GM18907 (cell line): ENCODE measurements at regions not wholly inside any gene's neighbourhood (a gene's known extent, or its start where the extent isn't known, plus 50 kb on each side); places are given as distances from the start of the nearest gene placed in this dataset.
"Not testable (repeated sequence)": the region's sequence is repeated elsewhere in the genome, so short reads cannot be mapped to it uniquely, and the experiment has no call there.

Experiments
- ATAC-seq: cut with Tn5 transposase; IDR thresholded peaks from one replicate; pipeline ENCODE4 v1.9.1; 2021; ENCODE audit warnings: mild to moderate bottlenecking, moderate library complexity; ENCODE audit not compliant: unreplicated experiment

DNA sequence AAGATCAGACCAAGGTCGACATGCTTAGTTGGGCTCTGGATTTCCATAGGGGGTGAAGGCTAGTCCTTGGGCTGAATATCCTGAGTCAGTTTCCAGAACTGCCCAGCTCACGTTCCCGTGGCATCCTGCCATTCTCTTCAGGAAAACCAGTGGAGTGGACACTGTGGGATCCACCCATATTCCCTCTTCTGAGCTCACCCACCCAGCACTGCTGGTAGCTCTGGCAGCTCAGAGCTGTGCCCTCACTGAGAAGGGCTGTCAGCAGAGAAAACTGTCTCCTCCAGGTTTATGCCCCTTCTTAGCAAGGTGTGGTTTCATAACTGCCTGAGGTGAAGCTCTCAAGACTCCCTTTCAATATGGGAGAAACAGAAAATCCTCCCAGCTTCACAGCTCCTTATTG is 111.7 kb downstream of the GGTLC2 start:
- no peak for ATAC-seq

DNA sequence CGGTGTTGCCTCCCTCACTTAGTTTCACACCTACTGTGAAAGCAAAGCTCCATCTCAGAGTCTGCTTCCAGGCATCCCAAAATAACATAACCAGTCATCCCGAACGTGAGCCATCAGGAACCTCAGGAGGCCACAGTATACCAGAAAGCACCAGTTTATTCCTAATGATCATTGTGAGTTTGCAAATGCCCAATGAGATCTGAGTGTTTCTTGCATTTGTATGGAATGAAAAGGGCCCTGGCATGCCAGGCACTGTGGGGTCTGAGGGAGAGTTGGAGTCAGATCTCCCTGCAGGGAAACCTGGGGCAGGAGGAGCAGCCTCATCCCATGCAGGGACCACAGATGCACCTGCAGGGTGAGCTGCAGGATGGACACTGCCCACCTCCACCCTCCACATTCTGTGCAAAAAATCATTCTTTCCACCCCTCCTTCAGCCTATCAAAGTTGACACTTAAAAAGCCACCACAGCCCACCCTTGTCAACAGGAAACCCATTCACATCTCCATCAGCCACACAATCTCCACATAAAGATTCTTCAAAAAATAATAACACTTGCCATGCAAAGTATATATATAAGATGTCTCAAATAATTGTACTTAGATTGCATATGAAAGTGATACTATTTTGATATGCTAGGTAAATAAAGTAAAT is 112.3 kb downstream of the GGTLC2 start:
- ATAC-seq = not testable (repeated sequence)

DNA sequence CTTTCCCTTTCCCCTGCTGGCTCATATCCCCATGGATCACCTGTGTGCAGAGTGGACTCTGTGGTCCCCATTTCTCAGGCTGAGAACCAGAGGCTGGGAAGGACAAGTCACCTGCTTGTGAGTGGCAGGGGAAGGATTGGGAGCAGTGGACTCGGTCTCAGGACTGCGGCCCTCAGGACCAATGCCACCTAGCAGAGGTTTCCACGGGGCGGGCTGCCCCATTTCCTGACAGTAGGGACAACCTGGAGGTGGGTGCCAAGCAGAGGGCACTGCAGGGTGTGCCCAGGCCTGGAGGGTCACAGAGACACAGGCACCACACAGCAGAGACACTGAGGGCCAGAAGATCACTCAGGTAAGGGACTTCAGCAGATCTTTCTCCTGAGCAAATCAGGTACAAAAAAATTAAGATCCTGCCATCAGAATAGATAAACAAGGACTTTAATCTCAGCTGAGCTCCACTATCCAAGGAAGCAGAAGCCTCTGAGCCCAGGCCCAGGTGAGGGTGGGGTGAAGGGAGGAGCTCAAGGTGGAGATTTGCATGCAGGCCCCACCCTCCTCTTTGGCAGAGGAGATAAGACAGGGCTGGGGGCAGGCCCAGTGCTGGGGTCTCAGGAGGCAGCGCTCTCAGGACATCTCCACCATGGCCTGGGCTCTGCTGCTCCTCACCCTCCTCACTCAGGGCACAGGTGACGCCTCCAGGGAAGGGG is 113.8 kb downstream of the GGTLC2 start:
- ATAC-seq = not testable (repeated sequence)

GRCh38 chr22:22759371-22759770 is 115.0 kb downstream of the GGTLC2 start:
- ATAC-seq = no peak

- ATAC-seq = no peak
Measured at GRCh38 chr22:22759889-22760546, 115.6 kb downstream of the GGTLC2 start.

GRCh38 chr22:22761606-22761962 is 117.2 kb downstream of the GGTLC2 start:
- no peak for ATAC-seq

GRCh38 chr22:22761963-22762772 is 117.8 kb downstream of the GGTLC2 start:
- ATAC-seq = no peak

GRCh38 chr22:22763512-22763911 is 119.1 kb downstream of the GGTLC2 start:
- ATAC-seq = no peak

DNA sequence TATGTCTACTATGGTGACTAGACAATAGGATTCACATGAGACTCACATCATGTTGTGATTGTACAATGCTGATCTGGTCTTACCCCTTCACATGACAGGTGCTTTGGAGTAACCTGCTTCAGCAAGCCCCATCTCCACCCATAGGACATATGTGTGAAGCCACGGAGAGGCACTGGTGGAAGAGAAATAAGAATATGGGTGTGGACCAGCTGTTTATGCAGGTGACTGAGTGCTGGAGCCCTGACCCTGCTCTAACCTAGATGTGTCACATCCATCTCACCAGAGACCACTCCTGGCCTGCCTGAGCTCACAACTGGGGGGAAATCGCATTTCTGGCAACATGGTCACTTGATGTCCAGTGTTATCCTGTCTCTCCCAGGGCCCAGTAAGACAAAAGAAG is 119.7 kb downstream of the GGTLC2 start:
- no peak for ATAC-seq

- no peak for ATAC-seq
Measured at GRCh38 chr22:22767876-22768602, 119.6 kb upstream of the IGLL5 start.

DNA sequence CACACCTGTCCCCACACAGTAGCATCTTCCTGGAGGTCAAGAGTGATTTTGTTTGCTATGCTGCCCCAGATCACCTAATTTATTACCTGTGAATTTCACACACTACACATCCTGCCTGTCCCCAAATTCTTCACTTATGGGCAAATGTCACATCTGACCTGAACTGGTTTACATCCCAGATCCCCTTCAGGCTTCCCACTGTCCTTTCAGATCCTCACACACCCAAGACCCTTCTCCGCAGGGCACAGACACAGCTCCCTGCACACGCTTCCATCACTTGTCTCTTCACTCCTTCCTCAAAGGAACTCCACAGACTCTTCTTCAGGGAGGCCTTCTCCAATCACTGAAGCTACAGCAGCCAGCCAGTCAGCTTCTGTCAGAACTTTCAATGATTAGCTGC is 118.7 kb upstream of the IGLL5 start:
- no peak for ATAC-seq

DNA sequence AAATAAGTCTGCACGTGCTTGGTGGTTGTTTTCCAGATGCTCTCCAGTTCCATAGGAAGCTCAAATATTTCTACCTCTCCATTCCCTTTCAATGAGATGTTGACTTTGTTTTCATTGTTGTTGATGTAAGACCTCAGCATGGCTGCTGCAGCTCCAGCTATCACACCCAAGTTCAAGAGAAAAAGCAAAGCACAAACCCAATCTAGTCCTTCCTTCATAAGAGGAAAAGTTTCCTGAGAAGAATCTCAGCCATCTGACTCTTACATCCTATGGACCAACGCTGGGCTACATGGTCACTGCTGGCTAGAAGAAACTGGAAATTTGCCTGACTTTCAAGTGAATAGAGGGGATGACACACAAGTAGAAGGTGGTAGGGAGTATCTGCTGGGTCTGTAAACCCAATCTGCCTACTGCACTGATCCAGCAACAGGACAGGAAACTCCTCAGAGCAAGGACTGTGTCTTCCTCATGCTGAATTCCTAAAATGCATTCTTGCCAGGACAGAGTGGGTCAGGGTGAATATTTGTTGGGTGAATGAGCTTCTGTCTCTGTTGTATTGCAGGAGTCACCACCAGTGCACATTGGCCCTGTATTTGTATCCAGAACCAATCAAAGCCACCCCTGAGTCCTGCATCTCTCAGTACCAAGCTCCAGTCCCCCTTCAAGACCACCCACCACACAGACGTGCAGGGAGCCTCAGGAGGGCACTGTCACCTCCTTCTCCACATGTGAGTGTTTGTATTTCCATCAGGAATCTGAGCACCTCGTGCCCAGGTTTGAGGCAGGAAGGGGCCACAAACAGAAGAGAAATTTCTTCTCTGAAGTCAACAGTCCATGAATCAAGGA is 118.0 kb upstream of the IGLL5 start:
- no peak for ATAC-seq

GRCh38 chr22:22770280-22770871 is 117.2 kb upstream of the IGLL5 start:
- no peak for ATAC-seq

DNA sequence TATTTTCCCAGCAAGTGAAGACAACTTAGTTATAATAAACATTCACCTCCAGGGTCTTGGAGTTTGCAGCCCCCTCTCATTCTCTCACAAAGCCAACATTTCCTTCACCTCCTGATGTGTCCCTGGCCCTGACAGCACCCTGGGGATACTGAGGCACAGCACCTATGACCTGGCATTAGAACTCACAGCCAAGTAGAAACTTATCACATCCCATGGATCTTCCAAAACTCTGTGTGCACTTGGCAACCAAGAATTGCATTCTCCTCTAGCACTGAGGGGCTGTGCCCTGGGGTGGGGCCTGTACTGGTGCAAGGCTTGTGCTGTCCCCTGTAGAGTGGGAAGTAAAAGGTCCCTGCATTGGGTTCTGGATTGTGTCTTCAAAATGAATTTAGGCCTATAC is 116.7 kb upstream of the IGLL5 start:
- ATAC-seq = no peak

GRCh38 chr22:22771696-22772377 is 115.8 kb upstream of the IGLL5 start:
- ATAC-seq = no peak

DNA sequence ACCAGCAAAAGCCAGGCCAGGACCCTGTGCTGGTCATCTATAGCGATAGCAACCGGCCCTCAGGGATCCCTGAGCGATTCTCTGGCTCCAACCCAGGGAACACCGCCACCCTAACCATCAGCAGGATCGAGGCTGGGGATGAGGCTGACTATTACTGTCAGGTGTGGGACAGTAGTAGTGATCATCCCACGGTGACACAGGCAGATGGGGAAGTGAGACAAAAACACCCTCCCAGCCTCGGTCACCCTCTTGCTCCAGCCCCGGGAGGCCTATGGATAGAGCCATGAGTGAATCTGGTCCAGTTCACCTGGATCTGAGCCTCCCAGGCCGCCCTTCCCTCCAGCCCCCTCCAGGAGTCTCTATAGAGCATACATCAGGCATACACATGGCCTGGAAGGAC is 115.2 kb upstream of the IGLL5 start:
- ATAC-seq = no peak

DNA sequence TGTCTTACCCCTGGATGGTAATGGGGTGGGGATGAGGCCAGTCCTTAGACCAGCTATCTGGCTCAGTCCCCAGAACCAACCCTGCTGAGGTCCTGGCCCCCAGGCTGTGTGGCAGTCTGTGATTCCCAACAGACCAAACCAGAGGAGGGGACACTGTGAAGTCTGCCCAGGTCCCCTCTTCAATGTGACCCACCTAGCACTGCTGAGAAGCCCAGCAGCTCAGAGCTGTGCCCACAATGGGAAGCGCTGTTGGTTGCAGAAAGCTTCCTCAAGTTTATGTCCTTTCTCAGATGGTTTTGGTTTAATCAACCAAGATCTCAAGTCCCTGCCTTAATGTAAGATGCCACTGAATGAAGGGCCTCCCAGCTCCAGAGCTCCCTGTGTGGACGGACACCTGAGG is 114.7 kb upstream of the IGLL5 start:
- ATAC-seq = no peak

- no peak for ATAC-seq
Measured at GRCh38 chr22:22773427-22773826, 114.2 kb upstream of the IGLL5 start.
